ENCODE measurements at regions not wholly inside any gene's neighbourhood (a gene's known extent, or its start where the extent isn't known, plus 50 kb on each side); places are given as distances from the start of the nearest gene placed in this dataset.
"Not testable (repeated sequence)": the region's sequence is repeated elsewhere in the genome, so short reads cannot be mapped to it uniquely, and the experiment has no call there.

DNA sequence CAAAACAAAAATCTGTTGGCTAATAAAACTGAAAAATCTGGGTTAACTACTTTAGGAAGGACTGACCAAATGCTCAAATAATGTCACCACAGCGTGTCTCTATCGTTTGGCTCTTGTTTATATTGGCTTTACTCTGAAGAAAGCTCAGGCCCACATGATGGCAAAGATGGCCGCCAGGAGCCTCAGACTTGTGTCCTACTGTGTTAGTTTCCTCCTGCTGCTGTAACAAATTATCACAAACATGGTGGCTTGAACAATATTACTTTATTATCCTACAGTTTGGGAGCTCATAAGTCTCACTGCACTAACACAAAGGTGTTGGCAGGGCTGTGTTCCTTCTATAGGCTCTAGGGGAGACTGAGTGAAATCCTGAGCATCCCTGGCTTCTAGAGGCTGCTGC, 303.0 kb downstream of the DAD1 start:
- no peak for DNase-seq

DNA sequence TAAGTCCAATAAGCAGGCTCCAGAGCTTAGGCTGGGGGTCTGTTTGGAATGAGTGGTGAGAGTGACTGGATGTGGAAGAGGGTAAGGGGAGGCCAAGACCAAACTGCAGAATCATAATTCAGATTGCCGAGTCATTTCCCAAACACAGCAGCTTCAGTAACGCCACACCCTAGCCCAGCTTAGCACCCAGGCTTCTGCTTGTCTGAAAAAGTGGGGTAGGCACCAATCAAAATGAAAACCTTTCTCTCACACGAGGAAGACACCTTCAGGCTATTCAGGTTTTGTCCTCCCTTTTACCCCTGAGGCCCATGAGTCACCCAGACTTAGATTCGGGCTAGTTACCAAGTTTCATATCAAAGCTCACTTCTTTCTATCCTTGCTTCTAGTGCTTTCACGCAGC, 306.1 kb downstream of the DAD1 start:
- no peak for DNase-seq

DNA sequence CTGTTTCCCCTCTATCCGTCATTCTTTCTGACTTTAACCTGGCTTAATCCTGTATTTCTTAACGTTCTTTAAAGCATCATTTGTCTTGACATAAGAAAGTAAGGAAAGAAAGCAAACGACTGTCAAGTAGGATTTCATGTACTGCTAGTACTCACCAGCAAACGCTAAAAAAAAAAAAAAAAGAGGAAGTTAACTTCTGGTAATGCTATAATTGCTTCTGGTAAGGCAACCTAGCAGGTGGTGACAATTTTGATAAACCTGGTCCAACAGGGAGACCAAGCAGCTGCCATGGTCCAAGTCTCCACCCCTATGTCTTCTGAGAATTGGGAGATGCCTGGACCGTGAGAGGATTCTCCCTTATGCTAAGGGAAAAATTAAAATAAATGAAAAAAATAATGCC, 306.6 kb downstream of the DAD1 start:
- peak; percentile 23 to 44 for DNase-seq

DNA sequence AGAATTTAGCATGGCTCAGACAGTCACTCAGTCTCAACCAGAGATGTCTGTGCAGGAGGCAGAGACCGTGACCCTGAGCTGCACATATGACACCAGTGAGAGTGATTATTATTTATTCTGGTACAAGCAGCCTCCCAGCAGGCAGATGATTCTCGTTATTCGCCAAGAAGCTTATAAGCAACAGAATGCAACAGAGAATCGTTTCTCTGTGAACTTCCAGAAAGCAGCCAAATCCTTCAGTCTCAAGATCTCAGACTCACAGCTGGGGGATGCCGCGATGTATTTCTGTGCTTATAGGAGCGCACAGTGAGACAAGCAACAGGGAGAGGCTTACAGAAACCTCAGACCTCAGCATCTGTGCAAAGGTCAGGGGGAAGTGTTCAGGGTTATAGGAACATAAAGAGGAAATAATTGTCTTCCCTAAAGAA, 307.6 kb downstream of the DAD1 start:
- DNase-seq: not testable (repeated sequence)

DNA sequence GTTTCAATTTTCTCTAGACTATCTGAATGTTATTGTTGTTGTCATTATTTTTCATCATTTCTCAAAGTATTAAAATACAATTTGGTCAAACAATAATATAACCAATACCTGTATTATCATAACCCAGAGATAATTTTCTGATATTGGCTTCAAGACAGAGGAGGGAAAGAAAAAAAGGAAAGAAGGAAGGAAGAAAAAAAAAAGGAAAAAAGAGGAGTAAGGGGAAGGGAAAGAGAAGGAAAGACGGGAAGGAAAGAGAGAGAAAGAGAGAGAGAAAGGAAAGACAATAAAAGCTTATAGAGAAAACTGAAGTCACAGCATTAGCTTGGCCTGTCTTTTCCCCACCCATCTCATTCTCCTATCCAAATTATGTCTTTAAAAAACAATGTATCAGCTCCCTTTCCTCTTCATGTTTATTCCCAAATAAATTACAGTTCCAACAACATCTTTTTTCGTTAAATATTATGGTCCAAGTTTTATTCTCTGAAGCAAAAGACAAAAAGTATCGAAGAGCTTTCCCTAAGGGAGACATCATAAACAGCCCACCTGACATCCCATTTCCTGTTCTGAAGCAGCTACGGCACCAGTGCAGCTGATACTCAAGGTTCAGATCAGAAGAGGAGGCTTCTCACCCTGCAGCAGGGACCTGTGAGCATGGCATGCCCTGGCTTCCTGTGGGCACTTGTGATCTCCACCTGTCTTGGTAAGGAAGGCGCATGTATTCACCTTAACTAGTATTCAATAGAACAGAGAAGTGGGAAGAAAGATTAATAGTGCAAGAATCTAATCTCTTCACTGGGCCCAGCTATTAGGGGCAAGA, 308.3 kb downstream of the DAD1 start:
- no peak for DNase-seq

DNA sequence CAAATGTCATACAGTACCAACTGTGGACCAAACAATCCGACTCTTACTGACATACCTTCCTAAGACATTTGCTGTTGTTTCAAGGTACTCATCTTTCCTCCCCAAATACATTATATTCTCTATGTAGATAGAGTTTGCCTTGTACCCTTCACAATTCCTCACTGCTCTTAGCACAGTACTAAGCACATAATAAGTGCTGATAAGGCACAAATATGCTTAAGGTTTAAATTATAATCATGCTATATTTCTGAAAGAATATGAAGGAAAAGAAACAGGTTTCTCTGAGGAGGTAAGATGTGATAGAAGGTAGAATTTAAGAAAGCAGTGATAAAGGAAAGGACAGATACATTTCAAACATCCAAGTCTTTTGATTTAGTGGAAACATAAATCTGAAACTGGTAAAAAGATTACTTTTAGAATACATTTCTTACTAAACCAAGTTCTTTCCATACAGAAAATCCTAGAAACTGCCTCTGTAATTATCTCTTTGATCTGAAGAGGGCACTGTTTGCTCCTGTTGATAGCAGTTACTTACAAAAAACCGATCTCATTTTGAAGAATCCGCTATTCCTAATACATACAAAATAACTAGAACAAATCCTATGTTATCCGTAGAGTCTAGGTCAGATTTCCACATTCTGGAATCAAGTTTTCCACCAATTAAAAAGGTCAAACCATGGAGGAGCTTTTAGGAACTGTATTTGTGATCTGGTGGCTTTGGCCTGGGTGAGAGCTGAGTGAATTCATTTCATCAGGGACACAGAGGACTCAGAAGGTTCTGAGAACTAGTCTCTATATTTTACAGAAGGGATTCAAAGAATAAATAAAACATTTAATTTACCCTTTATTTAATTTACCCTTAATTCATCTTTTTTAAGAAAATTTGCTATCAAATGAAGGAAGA, 311.9 kb downstream of the DAD1 start:
- DNase-seq: peak; percentile 10 to 56

DNA sequence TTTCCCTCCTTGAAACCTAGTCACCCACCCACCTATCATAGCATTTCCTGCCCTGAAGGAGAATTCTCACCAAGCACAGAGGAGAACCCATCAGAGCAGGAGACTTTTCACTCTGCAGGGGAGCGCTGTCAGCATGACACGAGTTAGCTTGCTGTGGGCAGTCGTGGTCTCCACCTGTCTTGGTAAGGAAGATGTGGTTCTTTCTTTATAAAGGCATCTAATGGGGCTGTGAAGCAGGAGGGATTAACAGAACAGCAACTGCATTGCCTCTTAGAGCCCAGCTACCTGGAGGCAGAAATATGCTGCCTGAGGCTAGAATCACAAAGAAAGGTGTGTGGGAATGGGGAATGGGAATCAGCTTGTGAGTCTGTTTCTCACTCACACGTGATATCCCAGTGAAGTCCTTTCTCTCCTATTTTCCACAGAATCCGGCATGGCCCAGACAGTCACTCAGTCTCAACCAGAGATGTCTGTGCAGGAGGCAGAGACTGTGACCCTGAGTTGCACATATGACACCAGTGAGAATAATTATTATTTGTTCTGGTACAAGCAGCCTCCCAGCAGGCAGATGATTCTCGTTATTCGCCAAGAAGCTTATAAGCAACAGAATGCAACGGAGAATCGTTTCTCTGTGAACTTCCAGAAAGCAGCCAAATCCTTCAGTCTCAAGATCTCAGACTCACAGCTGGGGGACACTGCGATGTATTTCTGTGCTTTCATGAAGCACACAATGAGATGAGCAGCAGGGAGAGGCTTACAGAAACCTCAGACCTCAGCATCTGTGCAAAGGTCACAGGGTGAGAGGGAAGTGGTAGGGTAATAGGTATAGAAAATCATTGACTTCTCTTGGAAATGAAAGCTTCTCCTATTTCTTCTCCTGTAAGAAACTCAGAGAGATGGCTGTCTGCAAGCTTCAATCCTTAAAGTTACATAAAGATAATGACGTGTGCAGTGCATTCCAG, 316.9 kb downstream of the DAD1 start:
- DNase-seq: no peak

DNA sequence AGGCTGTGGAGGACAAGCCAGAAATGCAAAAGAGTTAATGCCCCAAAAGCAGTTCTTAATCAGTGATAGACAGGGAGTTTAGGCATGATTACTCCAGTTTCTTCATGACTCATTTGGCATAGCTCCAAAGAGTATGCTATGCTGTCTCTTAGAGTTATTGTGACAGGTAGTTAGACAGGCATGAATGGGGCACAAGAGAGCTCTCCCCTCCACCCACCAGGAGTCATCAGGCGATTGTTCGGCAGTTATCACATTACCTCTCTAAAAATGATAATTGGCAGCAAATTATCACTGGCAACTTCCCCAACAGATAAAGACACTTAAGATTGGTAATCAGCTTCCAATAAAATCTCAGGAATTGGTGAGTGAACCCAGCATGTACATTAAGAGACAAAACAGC, 320.1 kb downstream of the DAD1 start:
- DNase-seq: peak; percentile 7 to 47

DNA sequence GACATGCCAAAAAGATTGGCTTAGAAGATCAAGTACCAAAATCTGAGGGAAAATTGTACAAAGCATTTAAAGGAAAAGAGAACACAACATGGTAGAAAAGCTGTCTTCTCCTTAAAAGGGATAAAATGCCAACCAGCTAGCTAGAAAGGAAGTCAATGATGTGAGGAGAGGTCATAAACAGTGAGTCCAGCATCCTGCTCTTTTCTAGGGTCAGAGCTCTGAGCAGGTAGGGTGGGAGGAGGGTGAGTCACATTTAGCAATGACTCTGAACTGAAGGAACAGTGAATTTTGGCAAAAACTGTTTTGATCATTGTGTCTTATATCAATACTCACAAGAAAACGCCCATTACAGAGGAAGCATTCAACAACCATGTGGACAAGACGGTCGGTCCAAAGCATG, 322.3 kb downstream of the DAD1 start:
- no peak for DNase-seq

DNA sequence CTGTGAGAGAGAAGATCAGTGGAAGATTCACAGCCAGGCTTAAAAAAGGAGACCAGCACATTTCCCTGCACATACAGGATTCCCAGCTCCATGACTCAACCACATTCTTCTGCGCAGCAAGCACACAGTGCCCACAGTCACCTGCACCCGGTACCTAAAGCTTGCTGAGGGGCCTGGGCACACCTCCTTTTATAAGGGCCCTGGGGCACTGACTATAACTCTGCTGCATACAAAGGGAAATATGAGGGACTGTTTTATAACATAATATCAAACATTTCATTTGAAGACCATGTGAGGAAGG, 322.9 kb downstream of the DAD1 start:
- no peak for DNase-seq

DNA sequence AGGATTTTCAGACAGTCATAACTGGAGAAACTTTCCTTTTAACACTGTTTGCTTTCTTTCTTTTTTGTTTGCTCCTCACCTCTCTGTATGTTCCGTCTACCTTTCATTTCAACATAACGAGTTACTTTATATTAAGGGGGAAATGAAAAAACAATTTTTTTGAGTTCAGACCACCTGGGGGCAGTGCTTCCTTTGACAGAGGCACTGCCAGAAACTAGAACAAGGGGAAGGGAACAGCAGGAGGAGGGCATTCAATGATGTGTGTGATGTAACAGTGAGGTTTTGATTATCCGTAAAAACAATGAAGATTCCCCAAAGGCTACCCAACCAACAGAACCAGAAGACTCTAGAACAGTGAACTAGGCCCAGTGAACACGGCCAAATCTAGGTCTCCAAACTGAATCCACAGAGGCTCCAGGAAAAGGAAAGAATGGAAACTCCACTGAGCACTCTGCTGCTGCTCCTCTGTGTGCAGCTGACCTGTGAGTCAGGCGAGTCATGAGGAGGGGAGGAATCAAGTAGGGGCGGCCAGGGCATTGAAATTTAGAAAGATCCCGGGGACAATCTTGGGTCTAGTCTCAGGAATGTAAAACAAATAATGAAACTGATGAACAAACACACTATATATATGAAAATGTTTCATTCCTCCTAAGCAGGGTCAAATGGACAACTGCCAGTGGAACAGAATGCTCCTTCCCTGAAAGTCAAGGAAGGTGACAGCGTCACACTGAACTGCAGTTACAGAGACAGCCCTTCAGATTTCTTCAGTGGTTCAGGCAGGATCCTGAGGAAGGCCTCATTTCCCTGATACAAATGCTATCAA, 323.5 kb downstream of the DAD1 start:
- peak; percentile 20 to 88 for DNase-seq

DNA sequence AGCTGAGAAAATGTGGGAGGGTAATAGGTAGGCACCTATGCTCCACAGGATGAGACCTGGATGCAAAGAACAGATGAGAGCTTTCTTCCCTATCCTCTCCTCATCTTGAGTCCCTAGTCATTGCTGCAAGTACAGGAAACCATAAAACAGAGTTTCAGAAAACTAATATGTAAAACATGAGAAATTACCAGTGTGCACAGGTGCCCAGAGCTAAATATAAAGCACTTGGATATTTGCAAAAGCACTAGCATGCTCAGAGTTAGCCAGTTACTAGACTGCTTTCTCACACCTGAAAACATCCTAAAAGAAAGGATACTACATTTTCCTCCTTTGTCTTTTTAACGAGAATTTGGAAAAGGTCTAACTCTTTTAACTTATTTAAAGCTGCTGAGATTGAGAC, 324.3 kb downstream of the DAD1 start:
- no peak for DNase-seq

DNA sequence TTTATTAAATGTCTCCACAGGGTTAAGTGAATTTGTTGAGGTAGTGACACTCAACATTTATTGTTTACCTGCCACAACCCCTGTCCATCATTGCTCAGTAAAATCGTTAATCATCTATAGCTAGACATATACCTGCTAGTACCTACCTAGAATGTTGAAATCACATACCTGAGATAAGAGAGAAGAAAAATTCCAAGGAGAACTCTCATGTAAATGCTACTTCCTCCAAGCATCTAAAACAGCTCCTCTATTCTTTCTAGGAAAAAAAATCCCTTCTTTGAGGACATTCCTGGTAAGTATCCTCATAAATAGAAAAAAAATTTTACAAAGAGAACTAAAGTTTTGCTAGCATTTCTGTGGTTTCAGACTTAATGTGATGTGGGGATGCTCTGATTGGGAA, 325.1 kb downstream of the DAD1 start:
- DNase-seq: no peak

DNA sequence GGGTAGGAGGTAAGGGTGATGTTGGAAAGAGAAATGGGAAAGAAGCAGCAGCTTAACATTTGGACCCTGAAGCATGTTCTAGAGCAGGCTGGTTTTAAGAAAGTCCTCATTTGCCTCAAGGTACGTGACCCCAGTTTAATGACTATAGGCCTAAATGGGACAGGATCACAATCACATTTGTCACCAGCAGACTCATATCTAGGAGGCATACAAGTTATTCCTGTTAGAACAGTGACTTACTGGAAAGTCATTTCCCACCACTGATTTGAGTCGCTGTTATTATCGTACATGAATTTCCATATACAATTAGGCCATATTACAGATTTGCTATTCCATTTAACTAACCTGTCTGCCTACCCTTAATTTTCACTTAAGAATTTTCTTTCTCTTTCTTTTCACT, 326.1 kb downstream of the DAD1 start:
- DNase-seq: no peak

DNA sequence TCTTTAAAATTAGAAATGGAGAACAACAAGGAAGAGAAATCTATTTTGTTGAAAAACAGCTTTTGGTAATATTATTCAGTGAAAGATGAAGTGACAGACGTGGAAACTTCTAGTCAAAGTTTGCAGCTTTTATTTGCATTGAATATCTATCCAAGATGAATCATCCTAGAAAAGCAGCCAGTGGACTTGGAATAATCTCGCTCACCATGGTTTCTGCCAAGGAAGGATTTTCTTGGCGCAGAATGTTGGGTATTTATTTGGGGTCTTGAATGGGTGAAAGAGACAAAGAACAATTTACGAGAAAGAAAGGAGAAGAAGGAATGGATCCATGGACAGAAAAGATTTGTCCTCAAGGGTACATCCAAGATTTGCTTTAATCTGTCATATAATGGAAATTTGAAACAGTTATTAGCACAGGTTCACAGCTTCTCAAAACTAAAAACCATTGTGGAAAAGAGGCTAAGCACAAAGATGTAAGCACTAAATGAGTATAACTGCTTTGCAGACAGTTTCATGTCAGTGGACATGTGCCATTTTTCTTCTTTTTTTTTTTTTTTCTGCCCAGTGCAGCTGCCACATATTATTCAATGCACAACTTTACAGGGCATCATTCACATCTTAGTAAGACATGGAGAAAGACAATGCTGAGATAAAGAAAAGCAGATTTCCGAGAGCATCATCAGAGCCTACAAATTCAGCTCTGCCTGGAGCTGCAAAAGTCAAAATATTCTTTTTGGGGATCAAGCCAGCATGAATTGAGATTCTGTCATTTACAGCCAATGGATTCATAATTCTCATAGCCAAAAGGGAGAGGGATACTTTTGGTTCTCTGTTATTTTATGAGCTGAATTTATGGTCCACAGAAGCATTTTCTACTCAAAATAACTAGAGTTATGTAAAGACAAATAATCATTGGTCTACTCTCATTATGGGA, 333.7 kb downstream of the DAD1 start:
- DNase-seq: no peak

DNA sequence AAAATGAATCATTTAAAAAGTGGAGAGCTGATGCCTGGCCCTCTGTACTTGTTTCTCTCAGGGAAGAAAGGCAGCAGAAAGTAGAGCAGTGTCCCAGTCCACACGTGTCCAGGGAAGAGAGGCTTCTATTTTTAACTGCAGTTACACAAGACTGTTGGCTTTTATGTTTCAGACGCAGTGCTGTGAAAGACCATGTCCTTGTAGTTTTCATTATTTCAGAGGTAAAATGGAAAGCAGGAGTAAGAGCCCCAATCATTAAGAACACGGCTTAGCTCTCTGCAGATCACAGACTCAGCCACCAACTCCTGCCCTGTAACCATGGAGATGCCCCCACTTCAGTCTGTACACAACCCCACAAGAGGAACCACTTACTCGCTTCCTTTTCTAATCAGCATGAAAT, 336.3 kb downstream of the DAD1 start:
- peak in 1 of 2 donors; percentile 33 for DNase-seq

DNA sequence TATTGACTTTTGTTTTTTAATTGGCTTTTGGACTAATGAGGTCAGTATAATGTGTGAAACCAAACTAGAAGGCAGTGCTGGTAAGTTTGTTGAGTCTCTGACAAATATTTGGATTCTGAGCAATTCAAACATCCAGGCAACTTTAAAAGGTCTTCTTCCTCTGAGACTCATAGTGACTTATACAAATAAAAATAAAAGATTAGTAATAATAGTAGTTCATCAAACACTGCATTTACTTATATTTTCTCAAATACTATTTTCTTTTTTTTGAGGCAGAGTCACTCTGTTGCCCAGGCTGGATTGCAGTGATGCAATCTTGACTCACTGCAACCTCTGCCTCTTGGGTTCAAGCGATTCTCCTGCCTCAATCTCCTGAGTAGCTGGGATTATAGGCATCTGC, 337.9 kb downstream of the DAD1 start:
- DNase-seq: no peak

DNA sequence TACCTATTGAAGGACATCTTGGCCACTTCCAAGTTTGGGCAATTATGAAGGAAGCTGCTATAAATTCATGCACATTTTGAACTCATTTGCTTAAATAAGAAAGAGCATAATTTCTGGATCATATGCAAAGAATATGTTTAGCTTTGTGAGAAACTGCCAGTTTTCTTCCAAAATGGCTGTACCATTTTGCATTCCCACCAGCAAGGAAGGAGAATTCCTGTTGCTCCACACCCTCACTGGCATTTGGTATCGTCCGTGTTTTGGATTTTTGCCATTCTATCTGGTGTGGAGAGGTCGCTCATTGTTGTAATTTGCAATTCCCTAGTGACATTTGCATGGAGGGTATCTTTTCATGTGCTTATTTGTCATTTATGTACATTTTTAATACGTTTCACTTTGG, 339.3 kb downstream of the DAD1 start:
- no peak for DNase-seq

DNA sequence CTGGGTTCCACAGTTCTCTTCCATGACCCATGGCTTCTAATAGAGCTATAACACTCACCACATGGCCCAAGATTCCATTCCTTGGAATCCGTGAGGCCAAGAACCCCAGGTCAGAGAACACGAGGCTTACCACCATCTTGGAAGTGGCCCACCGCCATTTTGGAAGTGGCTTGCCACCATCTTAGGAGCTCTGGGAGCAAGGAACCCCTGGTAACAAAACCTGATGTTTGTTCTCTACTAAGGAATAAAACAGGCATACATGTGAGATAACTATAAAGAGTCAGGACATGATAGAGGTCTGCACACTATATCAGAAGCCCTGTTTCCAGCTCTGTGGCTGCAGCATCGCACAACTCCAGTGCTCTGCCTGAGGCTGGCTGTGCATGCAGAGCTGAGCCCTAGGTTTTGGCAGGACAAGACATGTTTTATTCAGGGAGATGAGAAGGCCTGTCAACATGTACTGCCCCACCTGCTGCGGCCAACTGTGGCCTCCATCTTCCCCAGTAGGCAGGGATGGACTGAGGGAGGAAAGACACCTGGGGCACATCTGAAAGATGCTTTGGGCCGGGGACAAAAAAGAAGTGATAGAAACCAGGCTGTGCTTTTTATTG, 344.9 kb downstream of the DAD1 start:
- DNase-seq: no peak

DNA sequence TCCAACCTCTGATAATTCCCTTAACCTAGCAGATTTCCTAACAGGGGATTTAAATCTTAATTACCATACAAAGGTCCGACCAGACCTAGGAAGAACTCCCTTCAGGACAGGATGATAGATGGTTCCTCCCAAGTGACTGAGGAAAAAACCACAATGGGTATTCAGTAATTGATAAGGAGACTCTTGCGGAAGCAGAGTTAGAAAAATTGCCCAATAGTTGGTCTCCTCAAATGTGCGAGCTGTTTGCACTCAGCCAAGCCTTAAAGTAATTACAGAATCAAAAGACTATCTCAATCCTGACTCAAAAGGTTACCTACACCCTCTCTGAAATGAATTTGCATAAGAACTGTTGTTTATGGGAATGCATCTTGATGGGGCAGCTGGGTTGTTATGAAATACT, 350.7 kb downstream of the DAD1 start:
- DNase-seq: not testable (repeated sequence)

DNA sequence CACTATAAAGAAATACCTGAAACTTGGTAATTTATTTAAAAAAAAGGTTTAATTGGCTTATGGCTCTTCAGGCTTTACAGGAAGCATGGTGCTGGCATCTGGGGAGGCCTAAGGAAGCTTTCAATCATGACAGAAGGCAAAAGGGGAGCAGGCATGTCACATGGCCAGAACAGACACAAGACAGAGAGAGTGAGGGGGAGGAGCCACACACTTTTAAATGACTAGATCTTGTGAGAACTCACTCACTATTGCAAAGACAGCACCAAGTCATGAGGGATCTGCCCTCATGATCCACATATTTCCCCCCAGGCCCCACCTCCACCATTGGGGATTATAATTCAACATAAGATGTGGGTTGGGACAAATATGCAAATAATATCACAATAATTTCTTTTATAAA, 355.6 kb downstream of the DAD1 start:
- DNase-seq: peak in 1 of 2 donors; percentile 63

All from inflammatory macrophage treated with lipopolysaccharide for 1 hour (primary cell).